UCSD-AML1 (cell line): ENCODE measurements at regions not wholly inside any gene's neighbourhood (a gene's known extent, or its start where the extent isn't known, plus 50 kb on each side); places are given as distances from the start of the nearest gene placed in this dataset.

Experiments
- DNase-seq: peaks from one replicate; lab custom pipeline; 2025; ENCODE audit not compliant: unreplicated experiment; lab: John Stamatoyannopoulos, UW

GRCh38 chr1:232260861-232261260, 369.1 kb downstream of the SIPA1L2 start:
- no peak for DNase-seq

- no peak for DNase-seq
Measured at GRCh38 chr1:232260045-232260444, 369.9 kb downstream of the SIPA1L2 start.

- no peak for DNase-seq
Measured at GRCh38 chr1:232259333-232259732, 370.6 kb downstream of the SIPA1L2 start.

GRCh38 chr1:232252546-232253118, 377.3 kb downstream of the SIPA1L2 start:
- DNase-seq = no peak

- DNase-seq = no peak
Measured at GRCh38 chr1:232250838-232251237, 379.1 kb downstream of the SIPA1L2 start.

- DNase-seq = no peak
Measured at GRCh38 chr1:232249861-232250777, 379.8 kb downstream of the SIPA1L2 start.

- peak; percentile 23 for DNase-seq
Measured at GRCh38 chr1:232249339-232249738, 380.6 kb downstream of the SIPA1L2 start.

- no peak for DNase-seq
Measured at GRCh38 chr1:232248276-232248820, 381.6 kb downstream of the SIPA1L2 start.

- no peak for DNase-seq
Measured at GRCh38 chr1:232247669-232248068, 382.3 kb downstream of the SIPA1L2 start.

- no peak for DNase-seq
Measured at GRCh38 chr1:232244426-232244825, 385.5 kb downstream of the SIPA1L2 start.

- DNase-seq = no peak
Measured at GRCh38 chr1:232239998-232240397, 389.9 kb downstream of the SIPA1L2 start.

- DNase-seq = no peak
Measured at GRCh38 chr1:232239522-232239921, 390.4 kb downstream of the SIPA1L2 start.

GRCh38 chr1:232238009-232238408, 391.9 kb downstream of the SIPA1L2 start:
- no peak for DNase-seq

- DNase-seq = no peak
Measured at GRCh38 chr1:232227306-232227705, 402.6 kb downstream of the SIPA1L2 start.

- DNase-seq = no peak
Measured at GRCh38 chr1:232226197-232226712, 403.7 kb downstream of the SIPA1L2 start.

GRCh38 chr1:232225336-232226131, 404.4 kb downstream of the SIPA1L2 start:
- no peak for DNase-seq

GRCh38 chr1:232223887-232224286, 406.0 kb downstream of the SIPA1L2 start:
- DNase-seq = no peak

- no peak for DNase-seq
Measured at GRCh38 chr1:232223183-232223708, 406.7 kb downstream of the SIPA1L2 start.

- no peak for DNase-seq
Measured at GRCh38 chr1:232222614-232223013, 407.3 kb downstream of the SIPA1L2 start.

- no peak for DNase-seq
Measured at GRCh38 chr1:232221802-232222499, 408.0 kb downstream of the SIPA1L2 start.
